ENCODE measurements at regions not wholly inside any gene's neighbourhood (a gene's known extent, or its start where the extent isn't known, plus 50 kb on each side); places are given as distances from the start of the nearest gene placed in this dataset.
"Not testable (repeated sequence)": the region's sequence is repeated elsewhere in the genome, so short reads cannot be mapped to it uniquely, and the experiment has no call there.

- Histone ChIP-seq H3K4me3 (no peak overlapping the region), H3K4me1 (no peaks in the 10 kb centered on the region), H3K27me3 (no peaks in the 10 kb centered on the region), H3K9me3 (no peaks in the 10 kb centered on the region), H3K36me3 (peaks cover 0 to 11% (median 2%) of the 10 kb centered on the region in 4 donors), H3K27ac (no peak overlapping the region)
- 78 to 81% methylated on average over 1 of the region's 1 CpG for WGBS, 2 donors
- DNase-seq, result no peak
- no peak for TF ChIP-seq POLR2A (IDR thresholded peaks at IDR 0.05)
- no peak for TF ChIP-seq POLR2AphosphoS5 (IDR thresholded peaks at IDR 0.05)
- TF ChIP-seq, protein P1, sequence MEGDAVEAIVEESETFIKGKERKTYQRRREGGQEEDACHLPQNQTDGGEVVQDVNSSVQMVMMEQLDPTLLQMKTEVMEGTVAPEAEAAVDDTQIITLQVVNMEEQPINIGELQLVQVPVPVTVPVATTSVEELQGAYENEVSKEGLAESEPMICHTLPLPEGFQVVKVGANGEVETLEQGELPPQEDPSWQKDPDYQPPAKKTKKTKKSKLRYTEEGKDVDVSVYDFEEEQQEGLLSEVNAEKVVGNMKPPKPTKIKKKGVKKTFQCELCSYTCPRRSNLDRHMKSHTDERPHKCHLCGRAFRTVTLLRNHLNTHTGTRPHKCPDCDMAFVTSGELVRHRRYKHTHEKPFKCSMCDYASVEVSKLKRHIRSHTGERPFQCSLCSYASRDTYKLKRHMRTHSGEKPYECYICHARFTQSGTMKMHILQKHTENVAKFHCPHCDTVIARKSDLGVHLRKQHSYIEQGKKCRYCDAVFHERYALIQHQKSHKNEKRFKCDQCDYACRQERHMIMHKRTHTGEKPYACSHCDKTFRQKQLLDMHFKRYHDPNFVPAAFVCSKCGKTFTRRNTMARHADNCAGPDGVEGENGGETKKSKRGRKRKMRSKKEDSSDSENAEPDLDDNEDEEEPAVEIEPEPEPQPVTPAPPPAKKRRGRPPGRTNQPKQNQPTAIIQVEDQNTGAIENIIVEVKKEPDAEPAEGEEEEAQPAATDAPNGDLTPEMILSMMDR (IDR thresholded peaks at IDR 0.05), result no peak
- no peak for TF ChIP-seq EP300 (IDR thresholded peaks at IDR 0.05)
- no peak for ATAC-seq (ENCODE audit: low FRiP score in 2 of 2)
Measured at GRCh38 chr1:198848206-198848605, 209.4 kb downstream of the PTPRC start.

- Histone ChIP-seq H3K9me3 (no peaks in the 10 kb centered on the region), H3K4me1 (no peaks in the 10 kb centered on the region), H3K36me3 (peaks cover 0 to 11% (median 2%) of the 10 kb centered on the region in 4 donors), H3K4me3 (no peak overlapping the region), H3K27me3 (no peaks in the 10 kb centered on the region), H3K27ac (no peak overlapping the region)
- WGBS, 2 donors, result 79 to 84% methylated on average over 1 of the region's 1 CpG
- TF ChIP-seq EP300 (IDR thresholded peaks at IDR 0.05) (no peak), POLR2AphosphoS5 (IDR thresholded peaks at IDR 0.05) (no peak)
- TF ChIP-seq, protein P1 (IDR thresholded peaks at IDR 0.05), result no peak
- DNase-seq (no peak), ATAC-seq (ENCODE audit: low FRiP score in 2 of 2) (no peak)
Measured at GRCh38 chr1:198848649-198849048, 209.8 kb downstream of the PTPRC start.

DNA sequence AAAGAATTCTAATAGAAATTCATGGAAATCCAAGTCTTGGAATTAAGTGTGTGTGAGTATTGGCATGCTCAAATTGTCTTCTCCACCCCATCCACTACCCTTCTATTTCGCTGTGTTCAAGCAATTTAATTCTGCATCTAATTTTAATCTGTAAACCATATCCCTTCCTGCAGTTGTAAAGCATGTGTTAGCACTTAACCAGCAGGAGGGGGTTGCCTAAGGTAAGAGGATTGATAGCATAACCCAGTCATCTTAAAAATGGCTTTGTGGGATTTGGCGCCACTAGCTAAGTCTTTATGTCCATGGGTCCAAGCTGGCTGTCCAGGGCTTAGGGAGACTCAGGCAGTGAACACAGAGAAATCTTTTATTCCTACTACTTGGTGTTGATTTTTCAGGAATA lies 210.3 kb downstream of the PTPRC start:
- ATAC-seq (ENCODE audit: low FRiP score in 2 of 2) (no peak), DNase-seq (no peak)
- WGBS, 2 donors, result 95 to 98% methylated on average over 2 of the region's 2 CpGs
- TF ChIP-seq POLR2AphosphoS5 (IDR thresholded peaks at IDR 0.05) (no peak), POLR2A (IDR thresholded peaks at IDR 0.05) (no peak), EP300 (IDR thresholded peaks at IDR 0.05) (no peak)
- TF ChIP-seq, protein P1 (IDR thresholded peaks at IDR 0.05), result no peak
- H3K36me3 ChIP-seq, result peaks cover 0 to 11% (median 2%) of the 10 kb centered on the region in 4 donors
- no peak overlapping the region for H3K27ac ChIP-seq
- no peaks in the 10 kb centered on the region for H3K4me1 ChIP-seq
- H3K9me3 ChIP-seq, result no peaks in the 10 kb centered on the region
- no peak overlapping the region for H3K4me3 ChIP-seq
- H3K27me3 ChIP-seq, result no peaks in the 10 kb centered on the region

DNA sequence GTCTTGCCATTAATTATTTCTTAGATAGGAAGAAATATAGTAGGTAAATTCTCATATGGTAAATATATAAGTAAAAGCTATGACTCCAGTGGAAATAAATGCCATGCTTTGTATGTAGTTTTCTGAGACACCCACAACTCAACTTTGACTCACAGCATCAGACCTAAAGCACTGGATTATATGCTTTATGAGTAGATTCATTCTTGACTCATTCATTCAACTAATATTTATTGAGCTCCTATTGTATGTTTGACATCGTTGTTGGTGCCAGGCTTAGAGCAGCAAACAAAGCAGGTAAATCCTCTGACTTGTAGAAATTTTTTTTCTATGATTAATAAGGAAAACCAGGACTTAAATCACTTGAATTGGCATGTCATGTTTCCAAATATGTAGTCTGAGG lies 211.4 kb downstream of the PTPRC start:
- ATAC-seq (ENCODE audit: low FRiP score in 2 of 2), result no peak
- 73 to 86% methylated on average over 1 of the region's 1 CpG for WGBS, 2 donors

GRCh38 chr1:198850966-198851365 lies 212.1 kb downstream of the PTPRC start:
- WGBS, 2 donors, result 97 to 99% methylated on average over 5 of the region's 5 CpGs
- H3K27ac ChIP-seq; ATAC-seq (ENCODE audit: low FRiP score in 2 of 2); DNase-seq; H3K4me3 ChIP-seq; H3K36me3 ChIP-seq; H3K27me3 ChIP-seq; H3K9me3 ChIP-seq; H3K4me1 ChIP-seq: not testable (repeated sequence)

More for the DNA sequence above, 211.4 kb downstream of the PTPRC start:
- Histone ChIP-seq H3K4me1 (no peaks in the 10 kb centered on the region), H3K27ac (no peak overlapping the region), H3K27me3 (no peaks in the 10 kb centered on the region), H3K36me3 (peaks cover 0 to 11% (median 2%) of the 10 kb centered on the region in 4 donors), H3K4me3 (no peak overlapping the region), H3K9me3 (no peaks in the 10 kb centered on the region)
- TF ChIP-seq, protein P1 (IDR thresholded peaks at IDR 0.05), result no peak
- TF ChIP-seq EP300 (IDR thresholded peaks at IDR 0.05), result no peak
- no peak for TF ChIP-seq POLR2AphosphoS5 (IDR thresholded peaks at IDR 0.05)
- TF ChIP-seq POLR2A (IDR thresholded peaks at IDR 0.05), result no peak
- no peak for DNase-seq

Data from upper lobe of left lung (tissue), 6 donors.